Endothelial cell of umbilical vein (primary cell): ENCODE measurements at regions not wholly inside any gene's neighbourhood (a gene's known extent, or its start where the extent isn't known, plus 50 kb on each side); places are given as distances from the start of the nearest gene placed in this dataset.
"Not testable (repeated sequence)": the region's sequence is repeated elsewhere in the genome, so short reads cannot be mapped to it uniquely, and the experiment has no call there.

Source experiments
- BruUV-seq: library from RNA; stranded (reverse); fragments of 400-500 nt; replicated peaks from 2 replicates; lab custom pipeline; 2021; lab: Mats Ljungman, UMichigan
- CTCF ChIA-PET: fragments of 300-600, 350-600 bp; sonication (Branson Sonifier 250); formaldehyde crosslinking; loops from one replicate; lab custom pipeline; 2021; ENCODE audit warnings: antibody characterized with exemption, inconsistent platforms; lab: Charles Lee
- POLR2A ChIA-PET: fragments of 300-600, 350-600 bp; sonication (Branson Sonifier 250); formaldehyde crosslinking; loops from one replicate; lab custom pipeline; 2021; ENCODE audit warnings: antibody characterized with exemption, inconsistent platforms; lab: Charles Lee
- DNase-seq: peaks from one replicate; pipeline ENCODE4 v3.0.0-alpha.2; 2011; ENCODE audit warnings: low read depth, low spot score
- FAIRE-seq: peaks from 2 replicates; lab custom pipeline; 2011; peaks lifted over from hg19 to GRCh38; lab: Jason Lieb, UNC
- H2AFZ ChIP-seq: 2 replicates; pipeline ENCODE4 v1.6.0; 2012; ENCODE audit warnings: low read depth, low read length, control low read depth, inconsistent platforms
- H3K27ac ChIP-seq: 2 replicates; pipeline ENCODE4 v1.5.1; 2011; ENCODE audit warnings: low read depth, mild to moderate bottlenecking, control low read depth, low read length, moderate library complexity; ENCODE audit not compliant: insufficient read depth
- H3K27me3 ChIP-seq, 2 experiments: 2 replicates each; pipeline versions ENCODE4 v1.6.0 to v1.6.1; 2011; ENCODE audit warnings: low read length in 2 of 2, mixed read lengths in 1 of 2; ENCODE audit not compliant: control insufficient read depth in 2 of 2, insufficient read depth in 2 of 2
- H3K36me3 ChIP-seq, 2 experiments: 2 replicates in 1 of 2; 3 replicates in 1 of 2; pipeline ENCODE4 v1.5.1; 2011; ENCODE audit warnings: low read length in 2 of 2, mild to moderate bottlenecking in 1 of 2, moderate library complexity in 1 of 2; ENCODE audit not compliant: control insufficient read depth in 2 of 2, insufficient read depth in 2 of 2; ENCODE audit errors: extremely low read depth in 1 of 2
- H3K4me1 ChIP-seq: 3 replicates; pipeline ENCODE4 v1.5.1; 2011; ENCODE audit warnings: mild to moderate bottlenecking, low read length; ENCODE audit not compliant: control insufficient read depth, insufficient read depth; ENCODE audit errors: extremely low read depth
- H3K4me2 ChIP-seq: 2 replicates; pipeline ENCODE4 v1.6.1; 2011; ENCODE audit warnings: low read length, control low read depth, mixed read lengths; ENCODE audit not compliant: insufficient read depth
- H3K4me3 ChIP-seq, 3 experiments: fragments of 200-600 bp in 1 of 3; sonication (generic), shearing (Covaris generic) in 1 of 3; replicated peaks in 1 of 3; 2 replicates each; pipeline ENCODE4 v1.5.1; 2011 to 2016; ENCODE audit warnings: control low read depth in 3 of 3, low read length in 3 of 3, mild to moderate bottlenecking in 2 of 3, inconsistent platforms in 1 of 3, low read depth in 1 of 3, moderate library complexity in 1 of 3; ENCODE audit not compliant: insufficient read depth in 1 of 3
- H3K79me2 ChIP-seq: 2 replicates; pipeline ENCODE4 v1.6.0; 2012; ENCODE audit warnings: low read length, inconsistent platforms; ENCODE audit not compliant: control insufficient read depth, insufficient read depth
- H3K9ac ChIP-seq: replicated peaks from 2 replicates; pipeline ENCODE3; 2011; ENCODE audit warnings: low read length, control low read depth; ENCODE audit not compliant: insufficient read depth; ENCODE audit errors: extremely low read depth
- H3K9me1 ChIP-seq: replicated peaks from 3 replicates; pipeline ENCODE4 v1.6.0; 2011; ENCODE audit warnings: mild to moderate bottlenecking, low read length; ENCODE audit not compliant: control insufficient read depth, insufficient read depth; ENCODE audit errors: extremely low read depth
- H3K9me3 ChIP-seq: replicated peaks from 2 replicates; pipeline ENCODE4 v1.5.1; 2012; ENCODE audit warnings: low read length, inconsistent platforms; ENCODE audit not compliant: control insufficient read depth, insufficient read depth
- H4K20me1 ChIP-seq: replicated peaks from 2 replicates; pipeline ENCODE3; 2011; ENCODE audit warnings: mild to moderate bottlenecking, low read length; ENCODE audit not compliant: control insufficient read depth, insufficient read depth; ENCODE audit errors: extremely low read depth
- EZH2 ChIP-seq: IDR thresholded peaks from 2 replicates; pipeline ENCODE4 v1.6.1; 2012; ENCODE audit warnings: borderline replicate concordance, low read depth, mild to moderate bottlenecking, moderate library complexity, low read length, inconsistent platforms; ENCODE audit not compliant: severe bottlenecking
- dilution Hi-C: fragments of 300-500 bp; cut with MboI; formaldehyde crosslinking; loops from one replicate; pipeline ENCODE4 v1.15.0; 2019; ENCODE audit warnings: low sequenced_read_pairs; ENCODE audit not compliant: extremely low pct_ligation_motif_present
- intact Hi-C: fragments of 100-400 bp; cut with micrococcal nuclease; formaldehyde crosslinking; loops from one replicate; pipeline ENCODE4 v1.10.0; 2022

GRCh38 chrX:52284865-52285264, 84.0 kb upstream of the XAGE2 start:
- dilution Hi-C loops (no loop called here), intact Hi-C loops (no loop called here)
- no TSS peak for BruUV-seq
- no peak for TF ChIP-seq EZH2
- Histone ChIP-seq H3K27me3 (no peaks in the 10 kb centered on the region), H3K9me1 (no peaks in the 10 kb centered on the region), H3K9ac (no peak overlapping the region), H3K79me2 (no peaks in the 10 kb centered on the region), H2AFZ (no peak overlapping the region), H3K36me3 (no peaks in the 10 kb centered on the region), H3K9me3 (no peaks in the 10 kb centered on the region), H3K27ac (no peak overlapping the region), H3K4me3 (no peak overlapping the region), H3K4me2 (no peak overlapping the region), H3K4me1 (no peaks in the 10 kb centered on the region), H4K20me1 (no peaks in the 10 kb centered on the region)
- no peak for DNase-seq
- ChIA-PET CTCF (no interaction called here), POLR2A (no interaction called here)
- no peak for FAIRE-seq

DNA sequence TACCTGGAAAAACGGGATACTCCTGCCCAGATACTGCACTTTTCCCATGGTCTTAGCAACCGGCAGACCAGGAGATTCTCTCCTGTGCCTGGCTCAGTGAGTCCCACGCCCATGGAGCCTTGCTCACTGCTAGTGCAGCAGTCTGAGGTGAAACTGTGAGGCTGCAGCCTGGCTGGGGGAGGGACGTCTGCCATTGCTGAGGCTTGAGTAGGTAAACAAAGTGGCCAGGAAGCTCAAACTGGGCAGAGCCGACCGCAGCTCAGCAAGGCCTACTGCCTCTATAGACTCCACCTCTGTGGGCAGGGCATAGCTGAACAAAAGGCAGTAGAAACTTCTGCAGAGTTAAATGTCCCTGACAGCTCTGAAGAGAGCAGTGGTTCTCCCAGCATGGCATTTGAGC, 69.9 kb upstream of the XAGE2 start:
- H4K20me1 ChIP-seq, DNase-seq, H3K9me3 ChIP-seq, H3K4me3 ChIP-seq, intact Hi-C loops, H2AFZ ChIP-seq, H3K27me3 ChIP-seq, H3K4me2 ChIP-seq, H3K27ac ChIP-seq, POLR2A ChIA-PET, H3K4me1 ChIP-seq, FAIRE-seq, H3K9ac ChIP-seq, CTCF ChIA-PET, H3K9me1 ChIP-seq, BruUV-seq, H3K36me3 ChIP-seq, H3K79me2 ChIP-seq, dilution Hi-C loops: not testable (repeated sequence)

DNA sequence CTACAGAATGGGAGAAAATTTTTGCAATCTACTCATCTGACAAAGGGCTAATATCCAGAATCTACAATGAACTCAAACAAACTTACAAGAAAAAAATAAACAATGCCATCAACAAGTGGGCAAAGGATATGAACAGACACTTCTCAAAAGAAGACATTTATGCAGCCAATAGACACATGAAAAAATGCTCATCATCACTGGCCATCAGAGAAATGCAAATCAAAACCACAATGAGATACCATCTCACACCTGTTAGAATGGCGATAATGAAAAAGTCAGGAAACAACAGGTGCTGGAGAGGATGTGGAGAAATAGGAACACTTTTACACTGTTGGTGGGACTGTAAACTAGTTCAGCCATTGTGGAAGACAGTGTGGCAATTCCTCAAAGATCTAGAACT, 60.3 kb upstream of the XAGE2 start:
- H3K79me2 ChIP-seq, POLR2A ChIA-PET, BruUV-seq, H3K27ac ChIP-seq, H3K9ac ChIP-seq, H4K20me1 ChIP-seq, H2AFZ ChIP-seq, CTCF ChIA-PET, H3K36me3 ChIP-seq, intact Hi-C loops, H3K4me3 ChIP-seq, DNase-seq, FAIRE-seq, H3K27me3 ChIP-seq, H3K9me1 ChIP-seq, H3K4me1 ChIP-seq, H3K9me3 ChIP-seq, H3K4me2 ChIP-seq, dilution Hi-C loops: not testable (repeated sequence)
